NB4 (cell line): ENCODE measurements at regions not wholly inside any gene's neighbourhood (a gene's known extent, or its start where the extent isn't known, plus 50 kb on each side); places are given as distances from the start of the nearest gene placed in this dataset.

Experiments used
- MYC ChIP-seq: IDR thresholded peaks from 2 replicates; pipeline ENCODE4 v1.6.1; 2011; ENCODE audit warnings: low read depth, low read length
- POLR2A ChIP-seq: IDR thresholded peaks from 2 replicates; pipeline ENCODE4 v1.6.1; 2011; ENCODE audit warnings: mild to moderate bottlenecking; ENCODE audit not compliant: insufficient read length; ENCODE audit errors: extremely low read depth
- TF ChIP-seq, protein P1 (sequence below): IDR thresholded peaks from one replicate; pipeline ENCODE4 v1.5.1; 2012; ENCODE audit warnings: low read depth, low read length
- TF ChIP-seq, protein P2 (sequence below): IDR thresholded peaks from 2 replicates; pipeline ENCODE4 v1.6.1; 2011; ENCODE audit warnings: low read depth, low read length

DNA sequence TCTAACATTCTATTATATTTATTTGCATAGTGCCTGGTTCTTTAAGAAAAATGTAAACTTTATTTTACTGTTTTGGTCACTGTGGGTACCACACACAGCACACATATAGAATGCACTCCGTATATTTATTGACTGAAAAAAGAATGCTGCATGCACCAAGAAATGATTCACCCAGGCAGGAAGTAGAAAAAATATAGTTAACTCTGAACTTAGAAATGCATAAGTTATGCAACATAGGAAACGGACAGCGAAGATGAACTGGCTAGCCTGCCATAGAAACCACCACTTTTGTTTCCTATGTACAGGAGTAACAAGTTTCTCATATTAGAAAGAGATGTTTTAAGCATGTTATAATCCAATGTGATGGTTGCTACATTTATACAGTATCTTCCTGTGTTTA lies 635.8 kb downstream of the DSC3 start:
- TF ChIP-seq, protein P1, sequence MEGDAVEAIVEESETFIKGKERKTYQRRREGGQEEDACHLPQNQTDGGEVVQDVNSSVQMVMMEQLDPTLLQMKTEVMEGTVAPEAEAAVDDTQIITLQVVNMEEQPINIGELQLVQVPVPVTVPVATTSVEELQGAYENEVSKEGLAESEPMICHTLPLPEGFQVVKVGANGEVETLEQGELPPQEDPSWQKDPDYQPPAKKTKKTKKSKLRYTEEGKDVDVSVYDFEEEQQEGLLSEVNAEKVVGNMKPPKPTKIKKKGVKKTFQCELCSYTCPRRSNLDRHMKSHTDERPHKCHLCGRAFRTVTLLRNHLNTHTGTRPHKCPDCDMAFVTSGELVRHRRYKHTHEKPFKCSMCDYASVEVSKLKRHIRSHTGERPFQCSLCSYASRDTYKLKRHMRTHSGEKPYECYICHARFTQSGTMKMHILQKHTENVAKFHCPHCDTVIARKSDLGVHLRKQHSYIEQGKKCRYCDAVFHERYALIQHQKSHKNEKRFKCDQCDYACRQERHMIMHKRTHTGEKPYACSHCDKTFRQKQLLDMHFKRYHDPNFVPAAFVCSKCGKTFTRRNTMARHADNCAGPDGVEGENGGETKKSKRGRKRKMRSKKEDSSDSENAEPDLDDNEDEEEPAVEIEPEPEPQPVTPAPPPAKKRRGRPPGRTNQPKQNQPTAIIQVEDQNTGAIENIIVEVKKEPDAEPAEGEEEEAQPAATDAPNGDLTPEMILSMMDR, result no peak
- no peak for TF ChIP-seq POLR2A
- no peak for TF ChIP-seq MYC
- TF ChIP-seq, protein P2, sequence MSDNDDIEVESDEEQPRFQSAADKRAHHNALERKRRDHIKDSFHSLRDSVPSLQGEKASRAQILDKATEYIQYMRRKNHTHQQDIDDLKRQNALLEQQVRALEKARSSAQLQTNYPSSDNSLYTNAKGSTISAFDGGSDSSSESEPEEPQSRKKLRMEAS, result no peak
